NT2/D1 (cell line): ENCODE measurements at regions not wholly inside any gene's neighbourhood (a gene's known extent, or its start where the extent isn't known, plus 50 kb on each side); places are given as distances from the start of the nearest gene placed in this dataset.

Experiments
- SUZ12 ChIP-seq: IDR thresholded peaks from 2 replicates; pipeline ENCODE4 v1.6.1; 2011; ENCODE audit not compliant: insufficient read length, insufficient read depth; ENCODE audit errors: extremely low read depth
- YY1 ChIP-seq: IDR thresholded peaks from 2 replicates; pipeline ENCODE4 v1.6.1; 2011; ENCODE audit not compliant: insufficient read length, insufficient read depth
- ZNF274 ChIP-seq: IDR thresholded peaks from 2 replicates; pipeline ENCODE4 v1.6.1; 2011; ENCODE audit warnings: mild to moderate bottlenecking, low read depth, low read length

DNA sequence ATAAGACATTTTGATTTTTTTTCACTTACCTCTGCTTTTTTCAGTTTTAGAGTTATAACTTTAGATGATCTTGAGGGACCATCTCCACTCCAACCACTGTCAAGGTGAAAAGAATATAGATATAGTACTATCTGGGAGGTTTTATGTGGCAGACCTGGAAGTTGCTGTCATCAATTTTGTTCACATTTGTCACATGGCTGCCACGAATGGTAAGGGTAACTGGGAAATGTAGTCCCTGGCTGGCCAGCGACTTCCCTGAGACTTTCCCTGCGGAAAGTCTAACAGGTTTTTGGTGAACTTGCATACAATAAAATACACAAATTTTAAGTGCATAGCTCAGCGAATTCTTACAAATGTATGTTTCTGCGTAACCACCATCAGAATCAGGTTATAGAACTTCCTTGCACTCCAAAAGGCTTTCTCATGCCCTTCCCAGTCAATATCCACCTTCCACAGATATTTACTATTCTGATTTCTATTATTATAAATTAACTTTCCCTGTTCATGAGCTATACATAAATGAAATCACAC, 121.5 kb downstream of the MAT2B start:
- TF ChIP-seq ZNF274 (no peak), YY1 (no peak), SUZ12 (no peak)
